ENCODE measurements at regions not wholly inside any gene's neighbourhood (a gene's known extent, or its start where the extent isn't known, plus 50 kb on each side); places are given as distances from the start of the nearest gene placed in this dataset.
"Not testable (repeated sequence)": the region's sequence is repeated elsewhere in the genome, so short reads cannot be mapped to it uniquely, and the experiment has no call there.

- H3K4me3 ChIP-seq (ENCODE audit: low read depth, low read length); H3K27me3 ChIP-seq (ENCODE audit: control insufficient read depth, insufficient read depth, low read length); H3K9ac ChIP-seq (ENCODE audit: low read length); H3K36me3 ChIP-seq (ENCODE audit: control insufficient read depth, insufficient read depth, low read length); H3K9me3 ChIP-seq (ENCODE audit: control insufficient read depth, insufficient read depth, low read depth, low read length); H3K27ac ChIP-seq (ENCODE audit: low read depth, low read length): not testable (repeated sequence)
- H3K4me1 ChIP-seq (ENCODE audit: control insufficient read depth, insufficient read depth, low read length), result peaks cover 23% of the 10 kb centered on the region
Observed at GRCh38 chr12:76971216-76971879, 92.5 kb upstream of the CSRP2 start.

GRCh38 chr12:76967181-76967885, 88.5 kb upstream of the CSRP2 start:
- H3K36me3 ChIP-seq (ENCODE audit: control insufficient read depth, insufficient read depth, low read length), result no peaks in the 10 kb centered on the region
- peaks cover 51% of the 10 kb centered on the region for H3K4me1 ChIP-seq (ENCODE audit: control insufficient read depth, insufficient read depth, low read length)
- H3K9me3 ChIP-seq (ENCODE audit: control insufficient read depth, insufficient read depth, low read depth, low read length), result peaks cover 8% of the 10 kb centered on the region; the same call in 1 of the 2 replicates
- no peak overlapping the region for H3K4me3 ChIP-seq (ENCODE audit: low read depth, low read length)
- H3K9ac ChIP-seq (ENCODE audit: low read length), result no peak overlapping the region
- no peaks in the 10 kb centered on the region for H3K27me3 ChIP-seq (ENCODE audit: control insufficient read depth, insufficient read depth, low read length)
- no peak overlapping the region; the same call in 1 of the 2 replicates for H3K27ac ChIP-seq (ENCODE audit: low read depth, low read length)

GRCh38 chr12:76964784-76965571, 86.2 kb upstream of the CSRP2 start:
- Histone ChIP-seq H3K9me3 (ENCODE audit: control insufficient read depth, insufficient read depth, low read depth, low read length) (peaks cover 8% of the 10 kb centered on the region; the same call in 1 of the 2 replicates), H3K9ac (ENCODE audit: low read length) (no peak overlapping the region), H3K4me1 (ENCODE audit: control insufficient read depth, insufficient read depth, low read length) (peaks cover 51% of the 10 kb centered on the region), H3K27me3 (ENCODE audit: control insufficient read depth, insufficient read depth, low read length) (no peaks in the 10 kb centered on the region), H3K27ac (ENCODE audit: low read depth, low read length) (no peak overlapping the region), H3K4me3 (ENCODE audit: low read depth, low read length) (0 out of 2 replicates have a peak overlapping the region, but pooled peaks have one; percentile 21), H3K36me3 (ENCODE audit: control insufficient read depth, insufficient read depth, low read length) (no peaks in the 10 kb centered on the region)

GRCh38 chr12:76962099-76962498, 83.3 kb upstream of the CSRP2 start:
- H3K27me3 ChIP-seq (ENCODE audit: control insufficient read depth, insufficient read depth, low read length), result no peaks in the 10 kb centered on the region
- H3K4me1 ChIP-seq (ENCODE audit: control insufficient read depth, insufficient read depth, low read length), result peaks cover 42% of the 10 kb centered on the region
- H3K4me3 ChIP-seq (ENCODE audit: low read depth, low read length), result no peak overlapping the region
- no peaks in the 10 kb centered on the region for H3K9me3 ChIP-seq (ENCODE audit: control insufficient read depth, insufficient read depth, low read depth, low read length)
- H3K36me3 ChIP-seq (ENCODE audit: control insufficient read depth, insufficient read depth, low read length), result no peaks in the 10 kb centered on the region
- H3K9ac ChIP-seq (ENCODE audit: low read length), result no peak overlapping the region
- no peak overlapping the region for H3K27ac ChIP-seq (ENCODE audit: low read depth, low read length)

GRCh38 chr12:76957301-76957700, 78.5 kb upstream of the CSRP2 start:
- H3K27ac ChIP-seq (ENCODE audit: low read depth, low read length), result no peak overlapping the region
- no peak overlapping the region for H3K4me3 ChIP-seq (ENCODE audit: low read depth, low read length)
- H3K27me3 ChIP-seq (ENCODE audit: control insufficient read depth, insufficient read depth, low read length), result no peaks in the 10 kb centered on the region
- H3K36me3 ChIP-seq (ENCODE audit: control insufficient read depth, insufficient read depth, low read length), result no peaks in the 10 kb centered on the region
- no peaks in the 10 kb centered on the region for H3K9me3 ChIP-seq (ENCODE audit: control insufficient read depth, insufficient read depth, low read depth, low read length)
- H3K9ac ChIP-seq (ENCODE audit: low read length), result no peak overlapping the region
- no peaks in the 10 kb centered on the region for H3K4me1 ChIP-seq (ENCODE audit: control insufficient read depth, insufficient read depth, low read length)

GRCh38 chr12:76952995-76953394, 74.2 kb upstream of the CSRP2 start:
- H3K36me3 ChIP-seq (ENCODE audit: control insufficient read depth, insufficient read depth, low read length), result no peaks in the 10 kb centered on the region
- no peaks in the 10 kb centered on the region for H3K4me1 ChIP-seq (ENCODE audit: control insufficient read depth, insufficient read depth, low read length)
- no peak overlapping the region for H3K4me3 ChIP-seq (ENCODE audit: low read depth, low read length)
- no peak overlapping the region for H3K9ac ChIP-seq (ENCODE audit: low read length)
- H3K27ac ChIP-seq (ENCODE audit: low read depth, low read length), result no peak overlapping the region
- no peaks in the 10 kb centered on the region for H3K27me3 ChIP-seq (ENCODE audit: control insufficient read depth, insufficient read depth, low read length)
- no peaks in the 10 kb centered on the region for H3K9me3 ChIP-seq (ENCODE audit: control insufficient read depth, insufficient read depth, low read depth, low read length)

- H3K27me3 ChIP-seq (ENCODE audit: control insufficient read depth, insufficient read depth, low read length), result no peaks in the 10 kb centered on the region
- no peak overlapping the region for H3K9ac ChIP-seq (ENCODE audit: low read length)
- H3K36me3 ChIP-seq (ENCODE audit: control insufficient read depth, insufficient read depth, low read length), result no peaks in the 10 kb centered on the region
Observed at GRCh38 chr12:76948879-76949278, 70.1 kb upstream of the CSRP2 start.

GRCh38 chr12:76947304-76947703, 68.5 kb upstream of the CSRP2 start:
- H3K4me1 ChIP-seq (ENCODE audit: control insufficient read depth, insufficient read depth, low read length), result no peaks in the 10 kb centered on the region
- no peak overlapping the region for H3K4me3 ChIP-seq (ENCODE audit: low read depth, low read length)
- H3K27me3 ChIP-seq (ENCODE audit: control insufficient read depth, insufficient read depth, low read length), result no peaks in the 10 kb centered on the region
- no peak overlapping the region for H3K27ac ChIP-seq (ENCODE audit: low read depth, low read length)
- H3K36me3 ChIP-seq (ENCODE audit: control insufficient read depth, insufficient read depth, low read length), result no peaks in the 10 kb centered on the region
- no peak overlapping the region for H3K9ac ChIP-seq (ENCODE audit: low read length)
- no peaks in the 10 kb centered on the region for H3K9me3 ChIP-seq (ENCODE audit: control insufficient read depth, insufficient read depth, low read depth, low read length)

More at GRCh38 chr12:76948879-76949278, 70.1 kb upstream of the CSRP2 start:
- H3K4me3 ChIP-seq (ENCODE audit: low read depth, low read length), result no peak overlapping the region
- no peak overlapping the region for H3K27ac ChIP-seq (ENCODE audit: low read depth, low read length)
- H3K4me1 ChIP-seq (ENCODE audit: control insufficient read depth, insufficient read depth, low read length), result no peaks in the 10 kb centered on the region
- H3K9me3 ChIP-seq (ENCODE audit: control insufficient read depth, insufficient read depth, low read depth, low read length), result no peaks in the 10 kb centered on the region

GRCh38 chr12:76946446-76946845, 67.6 kb upstream of the CSRP2 start:
- H3K27ac ChIP-seq (ENCODE audit: low read depth, low read length), result no peak overlapping the region
- no peak overlapping the region for H3K9ac ChIP-seq (ENCODE audit: low read length)
- H3K9me3 ChIP-seq (ENCODE audit: control insufficient read depth, insufficient read depth, low read depth, low read length), result no peaks in the 10 kb centered on the region
- no peaks in the 10 kb centered on the region for H3K36me3 ChIP-seq (ENCODE audit: control insufficient read depth, insufficient read depth, low read length)
- H3K27me3 ChIP-seq (ENCODE audit: control insufficient read depth, insufficient read depth, low read length), result no peaks in the 10 kb centered on the region
- H3K4me1 ChIP-seq (ENCODE audit: control insufficient read depth, insufficient read depth, low read length), result no peaks in the 10 kb centered on the region
- H3K4me3 ChIP-seq (ENCODE audit: low read depth, low read length), result no peak overlapping the region

- no peak overlapping the region for H3K9ac ChIP-seq (ENCODE audit: low read length)
- H3K9me3 ChIP-seq (ENCODE audit: control insufficient read depth, insufficient read depth, low read depth, low read length), result no peaks in the 10 kb centered on the region
- no peaks in the 10 kb centered on the region for H3K4me1 ChIP-seq (ENCODE audit: control insufficient read depth, insufficient read depth, low read length)
- H3K4me3 ChIP-seq (ENCODE audit: low read depth, low read length), result no peak overlapping the region
- H3K27me3 ChIP-seq (ENCODE audit: control insufficient read depth, insufficient read depth, low read length), result no peaks in the 10 kb centered on the region
- no peak overlapping the region for H3K27ac ChIP-seq (ENCODE audit: low read depth, low read length)
- no peaks in the 10 kb centered on the region for H3K36me3 ChIP-seq (ENCODE audit: control insufficient read depth, insufficient read depth, low read length)
Observed at GRCh38 chr12:76945867-76946266, 67.0 kb upstream of the CSRP2 start.

- H3K36me3 ChIP-seq (ENCODE audit: control insufficient read depth, insufficient read depth, low read length), result no peaks in the 10 kb centered on the region
- no peaks in the 10 kb centered on the region for H3K9me3 ChIP-seq (ENCODE audit: control insufficient read depth, insufficient read depth, low read depth, low read length)
- H3K4me1 ChIP-seq (ENCODE audit: control insufficient read depth, insufficient read depth, low read length), result no peaks in the 10 kb centered on the region
- no peaks in the 10 kb centered on the region for H3K27me3 ChIP-seq (ENCODE audit: control insufficient read depth, insufficient read depth, low read length)
- no peak overlapping the region for H3K9ac ChIP-seq (ENCODE audit: low read length)
- no peak overlapping the region for H3K4me3 ChIP-seq (ENCODE audit: low read depth, low read length)
- H3K27ac ChIP-seq (ENCODE audit: low read depth, low read length), result no peak overlapping the region
Observed at GRCh38 chr12:76944892-76945291, 66.1 kb upstream of the CSRP2 start.

Measured in HUES6 (cell line).